PC-9 (cell line): ENCODE measurements at regions not wholly inside any gene's neighbourhood (a gene's known extent, or its start where the extent isn't known, plus 50 kb on each side); places are given as distances from the start of the nearest gene placed in this dataset.

Source experiments
- BruUV-seq: library from RNA; stranded (reverse); fragments of 400-500 nt; replicated peaks from 2 replicates; lab custom pipeline; 2021; lab: Mats Ljungman, UMichigan
- CTCF ChIA-PET: fragments of 300-600 bp; sonication (Branson Sonifier 250); formaldehyde crosslinking; loops from one replicate; lab custom pipeline; 2022; ENCODE audit warnings: antibody characterized with exemption; lab: Charles Lee
- POLR2A ChIA-PET: fragments of 300-600 bp; sonication (Branson Sonifier 250); formaldehyde crosslinking; loops from one replicate; lab custom pipeline; 2022; ENCODE audit warnings: antibody characterized with exemption; ENCODE audit not compliant: unreplicated experiment; lab: Charles Lee
- DNase-seq, 2 experiments: peaks; one replicate each; pipeline versions ENCODE4 v3.0.0 to v3.0.0-alpha.2; 2015 to 2022; ENCODE audit warnings: mixed read lengths in 1 of 2
- H2AFZ ChIP-seq: fragments of 200-600 bp; sonication (generic); 2 replicates; pipeline ENCODE4 v1.8.1; 2017; ENCODE audit warnings: antibody characterized with exemption
- H3F3A ChIP-seq: fragments of 200-600 bp; sonication (generic); 2 replicates; pipeline ENCODE4 v1.8.1; 2017; ENCODE audit warnings: antibody characterized with exemption, mild to moderate bottlenecking, low read depth; ENCODE audit not compliant: insufficient read depth
- H3K27ac ChIP-seq: fragments of 200-600 bp; sonication (generic); 2 replicates; pipeline ENCODE4 v1.6.1; 2016; ENCODE audit warnings: mixed run types
- H3K27me3 ChIP-seq: fragments of 200-600 bp; sonication (generic); 2 replicates; pipeline ENCODE4 v1.6.1; 2016; ENCODE audit warnings: low read depth, mixed run types; ENCODE audit not compliant: insufficient read depth
- H3K36me3 ChIP-seq: fragments of 200-600 bp; sonication (generic); 2 replicates; pipeline ENCODE4 v1.6.1; 2016; ENCODE audit warnings: low read depth, mixed run types
- H3K4me1 ChIP-seq: fragments of 200-600 bp; sonication (generic); replicated peaks from 2 replicates; pipeline ENCODE4 v1.6.1; 2016; ENCODE audit warnings: mixed run types; ENCODE audit not compliant: insufficient read depth
- H3K4me2 ChIP-seq: fragments of 200-600 bp; sonication (generic); 2 replicates; pipeline ENCODE4 v1.6.1; 2017; ENCODE audit warnings: mixed run types
- H3K4me3 ChIP-seq: fragments of 200-600 bp; sonication (generic); 2 replicates; pipeline ENCODE4 v1.6.1; 2016; ENCODE audit warnings: mixed run types
- H3K79me2 ChIP-seq: fragments of 200-600 bp; sonication (generic); 2 replicates; pipeline ENCODE4 v1.6.1; 2017; ENCODE audit warnings: low read depth, mixed run types
- H3K9me2 ChIP-seq: fragments of 200-600 bp; sonication (generic); 2 replicates; pipeline ENCODE4 v1.8.1; 2017; ENCODE audit warnings: mild to moderate bottlenecking; ENCODE audit not compliant: insufficient read depth
- H3K9me3 ChIP-seq: fragments of 200-600 bp; sonication (generic); 2 replicates; pipeline ENCODE4 v1.8.1; 2016; ENCODE audit warnings: low read depth; ENCODE audit not compliant: insufficient read depth
- H4K20me1 ChIP-seq: fragments of 200-600 bp; sonication (generic); 2 replicates; pipeline ENCODE4 v1.8.1; 2017; ENCODE audit not compliant: insufficient read depth
- EZH2 ChIP-seq: fragments of 200-600 bp; sonication (generic); IDR thresholded peaks from 2 replicates; pipeline ENCODE4 v1.8.0; 2017; ENCODE audit warnings: antibody characterized with exemption, low read depth
- intact Hi-C: fragments of 100-400 bp; cut with micrococcal nuclease; formaldehyde crosslinking; loops from one replicate; pipeline ENCODE4 v1.10.0; 2022; ENCODE audit not compliant: unreplicated experiment
- TF ChIP-seq, protein P1 (sequence below): fragments of 200-600 bp; sonication (generic); conservative IDR thresholded peaks from 2 replicates; pipeline ENCODE4 v1.6.1; 2017; ENCODE audit warnings: mixed run types, antibody characterized with exemption, mild to moderate bottlenecking, moderate library complexity

DNA sequence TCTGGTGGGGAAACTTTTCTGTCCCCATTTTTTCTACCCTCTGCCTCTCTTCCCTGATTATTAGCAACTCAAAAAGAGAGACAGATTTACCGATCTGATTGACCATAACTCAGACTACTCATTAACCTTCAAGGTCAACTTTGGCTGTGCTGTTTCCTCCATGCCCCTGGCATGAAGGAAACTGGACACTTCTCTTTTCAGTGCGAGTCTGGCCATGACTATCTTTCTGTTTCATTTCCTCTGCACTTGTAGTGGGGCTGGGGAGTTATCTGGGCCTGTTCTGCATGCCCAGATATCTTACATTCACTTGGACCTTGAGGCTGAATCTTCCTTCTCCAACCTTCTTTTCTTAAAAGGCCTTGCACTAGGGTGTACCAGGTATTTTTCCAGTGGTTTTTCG, 76.9 kb upstream of the SLCO2A1 start:
- Histone ChIP-seq H3K4me2 (no peak overlapping the region), H3K9me3 (peaks cover 6% of the 10 kb centered on the region; the same call in 1 of the 2 replicates), H3F3A (no peaks in the 10 kb centered on the region; the same call in 1 of the 2 replicates), H3K9me2 (peaks cover under 1% of the 10 kb centered on the region; the same call in 1 of the 2 replicates), H3K4me3 (no peak overlapping the region), H3K27me3 (no peaks in the 10 kb centered on the region), H3K79me2 (no peaks in the 10 kb centered on the region), H2AFZ (no peak overlapping the region), H3K27ac (no peak overlapping the region), H4K20me1 (no peaks in the 10 kb centered on the region), H3K4me1 (no peaks in the 10 kb centered on the region), H3K36me3 (no peaks in the 10 kb centered on the region)
- CTCF ChIA-PET: no interaction called here
- no TSS peak for BruUV-seq
- intact Hi-C loops: no loop called here
- DNase-seq: no peak
- TF ChIP-seq, protein P1, sequence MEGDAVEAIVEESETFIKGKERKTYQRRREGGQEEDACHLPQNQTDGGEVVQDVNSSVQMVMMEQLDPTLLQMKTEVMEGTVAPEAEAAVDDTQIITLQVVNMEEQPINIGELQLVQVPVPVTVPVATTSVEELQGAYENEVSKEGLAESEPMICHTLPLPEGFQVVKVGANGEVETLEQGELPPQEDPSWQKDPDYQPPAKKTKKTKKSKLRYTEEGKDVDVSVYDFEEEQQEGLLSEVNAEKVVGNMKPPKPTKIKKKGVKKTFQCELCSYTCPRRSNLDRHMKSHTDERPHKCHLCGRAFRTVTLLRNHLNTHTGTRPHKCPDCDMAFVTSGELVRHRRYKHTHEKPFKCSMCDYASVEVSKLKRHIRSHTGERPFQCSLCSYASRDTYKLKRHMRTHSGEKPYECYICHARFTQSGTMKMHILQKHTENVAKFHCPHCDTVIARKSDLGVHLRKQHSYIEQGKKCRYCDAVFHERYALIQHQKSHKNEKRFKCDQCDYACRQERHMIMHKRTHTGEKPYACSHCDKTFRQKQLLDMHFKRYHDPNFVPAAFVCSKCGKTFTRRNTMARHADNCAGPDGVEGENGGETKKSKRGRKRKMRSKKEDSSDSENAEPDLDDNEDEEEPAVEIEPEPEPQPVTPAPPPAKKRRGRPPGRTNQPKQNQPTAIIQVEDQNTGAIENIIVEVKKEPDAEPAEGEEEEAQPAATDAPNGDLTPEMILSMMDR: no peak
- TF ChIP-seq EZH2: no peak
- POLR2A ChIA-PET: no interaction called here

DNA sequence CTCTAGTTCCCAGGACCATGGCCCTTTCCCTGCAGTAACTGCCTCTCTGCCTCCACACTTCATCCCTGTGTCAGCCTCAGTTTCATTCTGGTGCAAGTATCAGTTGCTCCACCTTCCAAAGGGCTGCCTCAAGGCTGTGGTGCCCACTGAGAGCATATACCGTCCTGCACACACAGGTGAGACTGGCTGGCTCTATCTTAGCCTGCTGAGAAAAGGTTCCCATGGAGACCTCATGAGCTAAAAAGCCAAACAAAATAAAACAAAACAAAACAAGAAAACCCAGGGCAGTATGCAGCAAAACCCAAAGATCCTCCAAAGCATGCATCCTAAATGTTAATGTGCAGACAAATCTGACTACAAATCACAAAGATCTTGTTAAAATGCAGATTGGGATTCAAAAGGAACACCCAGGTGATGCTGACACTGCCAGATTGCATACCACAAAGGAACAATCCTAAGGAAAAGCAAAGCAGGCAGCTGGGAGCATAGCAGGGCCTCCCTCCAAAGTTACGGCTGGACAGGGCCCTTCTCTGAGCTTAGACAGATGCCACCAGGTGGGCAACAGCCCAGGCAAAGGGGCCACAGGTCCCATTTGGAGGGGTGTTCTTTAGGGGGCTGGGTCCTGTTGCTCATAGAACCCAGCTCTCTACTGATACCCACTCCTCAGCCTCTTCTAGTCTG, 76.3 kb upstream of the SLCO2A1 start:
- intact Hi-C loops: no loop called here
- Histone ChIP-seq H3K4me3 (no peak overlapping the region), H3K36me3 (no peaks in the 10 kb centered on the region), H3K9me2 (no peaks in the 10 kb centered on the region), H2AFZ (no peak overlapping the region), H3K9me3 (peaks cover 6% of the 10 kb centered on the region; the same call in 1 of the 2 replicates), H3F3A (no peaks in the 10 kb centered on the region), H3K27ac (no peak overlapping the region), H3K4me1 (no peaks in the 10 kb centered on the region), H3K4me2 (no peak overlapping the region), H4K20me1 (no peaks in the 10 kb centered on the region), H3K79me2 (no peaks in the 10 kb centered on the region), H3K27me3 (no peaks in the 10 kb centered on the region)
- CTCF ChIA-PET: no interaction called here
- POLR2A ChIA-PET: no interaction called here
- no peak for TF ChIP-seq EZH2
- TF ChIP-seq, protein P1: no peak
- no TSS peak for BruUV-seq
- DNase-seq: no peak

DNA sequence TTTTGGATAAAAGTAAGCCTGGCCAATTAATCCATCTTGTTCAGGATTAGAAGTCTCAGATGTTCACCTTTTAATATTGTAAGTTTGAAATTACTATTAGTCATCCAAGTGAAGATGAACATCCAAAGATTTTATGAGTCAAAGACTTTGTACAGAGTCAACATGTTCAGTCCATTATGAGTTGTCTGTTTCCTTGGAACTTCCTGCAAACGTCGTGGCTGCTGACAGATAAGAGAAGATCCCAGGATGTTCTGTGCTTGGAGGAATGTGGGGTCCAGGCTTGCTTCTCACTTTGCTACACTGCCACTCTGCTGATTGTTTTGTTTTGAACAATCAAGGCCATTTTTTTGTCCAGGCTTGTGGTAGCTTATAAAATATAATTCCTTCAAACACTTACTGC, 74.3 kb upstream of the SLCO2A1 start:
- H3K36me3 ChIP-seq: no peaks in the 10 kb centered on the region
- H3K4me1 ChIP-seq: no peaks in the 10 kb centered on the region
- H3K4me2 ChIP-seq: no peak overlapping the region
- intact Hi-C loops: no loop called here
- H3K4me3 ChIP-seq: no peak overlapping the region
- TF ChIP-seq, protein P1: no peak
- no peaks in the 10 kb centered on the region for H4K20me1 ChIP-seq
- ChIA-PET CTCF (no interaction called here), POLR2A (no interaction called here)
- H3K27me3 ChIP-seq: no peaks in the 10 kb centered on the region
- no peak for DNase-seq
- no peak overlapping the region for H3K27ac ChIP-seq
- H3K79me2 ChIP-seq: no peaks in the 10 kb centered on the region
- no TSS peak for BruUV-seq
- no peaks in the 10 kb centered on the region for H3K9me2 ChIP-seq
- peaks cover 13% of the 10 kb centered on the region for H3K9me3 ChIP-seq
- H3F3A ChIP-seq: no peaks in the 10 kb centered on the region
- H2AFZ ChIP-seq: no peak overlapping the region
